Skeletal muscle satellite cell (primary cell): ENCODE measurements at regions not wholly inside any gene's neighbourhood (a gene's known extent, or its start where the extent isn't known, plus 50 kb on each side); places are given as distances from the start of the nearest gene placed in this dataset.

Source experiments
- H3K27me3 ChIP-seq: 2 replicates; pipeline ENCODE4 v1.7.0; 2013; ENCODE audit warnings: low read length; ENCODE audit not compliant: control insufficient read depth, insufficient read depth
- H3K36me3 ChIP-seq: 2 replicates; pipeline ENCODE4 v1.7.0; 2013; ENCODE audit warnings: mild to moderate bottlenecking, control low read depth, low read length; ENCODE audit not compliant: insufficient read depth
- H3K4me1 ChIP-seq: 2 replicates; pipeline ENCODE4 v1.7.0; 2013; ENCODE audit warnings: low read length; ENCODE audit not compliant: control insufficient read depth, insufficient read depth
- H3K4me2 ChIP-seq: 2 replicates; pipeline ENCODE4 v1.7.0; 2013; ENCODE audit warnings: mild to moderate bottlenecking, low read length
- H3K4me3 ChIP-seq: 2 replicates; pipeline ENCODE4 v1.7.0; 2013; ENCODE audit warnings: low read length
- H3K9ac ChIP-seq: 2 replicates; pipeline ENCODE4 v1.7.0; 2013; ENCODE audit warnings: mild to moderate bottlenecking, low read depth, low read length, moderate library complexity
- H3K9me3 ChIP-seq: replicated peaks from 2 replicates; pipeline ENCODE4 v1.7.0; 2013; ENCODE audit warnings: mild to moderate bottlenecking, control low read depth, low read length

DNA sequence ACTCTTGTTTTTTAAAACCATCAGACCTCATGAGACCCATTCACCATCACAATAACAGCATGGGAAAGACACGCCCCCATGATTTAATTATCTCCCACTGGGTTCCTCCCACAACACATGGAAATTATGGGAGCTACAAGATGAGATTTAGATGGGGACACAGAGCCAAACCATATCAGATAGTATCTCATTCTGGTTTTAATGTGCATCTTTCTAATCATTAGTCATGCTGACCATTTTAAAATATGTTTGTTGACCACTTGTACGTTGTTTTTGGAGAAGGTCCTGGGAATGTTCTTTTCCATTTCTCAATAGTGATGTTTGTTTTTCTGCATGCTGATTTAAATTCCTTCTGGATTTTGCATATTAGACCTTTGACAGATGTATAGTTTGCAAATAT, 119.0 kb downstream of the RTL3 start:
- Histone ChIP-seq H3K4me2 (no peak overlapping the region), H3K4me1 (no peaks in the 10 kb centered on the region)

DNA sequence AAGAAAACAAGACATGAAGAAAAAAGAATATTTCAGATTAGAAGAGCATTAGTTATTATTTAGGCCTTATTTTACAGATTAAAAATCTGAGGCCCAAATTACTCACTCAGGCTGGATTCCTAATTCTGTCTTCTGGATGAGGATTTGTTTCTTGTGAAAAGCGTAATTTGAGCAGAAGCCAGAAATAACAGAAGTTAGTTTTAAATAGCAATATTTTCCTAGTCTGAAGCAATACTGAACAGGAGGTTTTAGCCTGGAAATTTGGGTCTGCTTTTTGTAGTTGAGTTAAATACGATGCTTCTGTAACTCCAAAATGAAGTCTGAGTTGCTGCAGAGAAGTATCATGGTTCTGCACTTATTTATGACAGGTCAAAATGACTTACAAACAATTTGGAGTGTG, 124.9 kb downstream of the RTL3 start:
- Histone ChIP-seq H3K9me3 (no peaks in the 10 kb centered on the region), H3K4me2 (no peak overlapping the region), H3K27me3 (no peaks in the 10 kb centered on the region), H3K4me1 (no peaks in the 10 kb centered on the region), H3K4me3 (no peak overlapping the region), H3K9ac (no peak overlapping the region), H3K36me3 (no peaks in the 10 kb centered on the region)

More for the DNA sequence above, 119.0 kb downstream of the RTL3 start:
- H3K9me3 ChIP-seq, result no peaks in the 10 kb centered on the region
- H3K27me3 ChIP-seq, result no peaks in the 10 kb centered on the region
- no peaks in the 10 kb centered on the region for H3K36me3 ChIP-seq
- H3K4me3 ChIP-seq, result no peak overlapping the region
- no peak overlapping the region for H3K9ac ChIP-seq

DNA sequence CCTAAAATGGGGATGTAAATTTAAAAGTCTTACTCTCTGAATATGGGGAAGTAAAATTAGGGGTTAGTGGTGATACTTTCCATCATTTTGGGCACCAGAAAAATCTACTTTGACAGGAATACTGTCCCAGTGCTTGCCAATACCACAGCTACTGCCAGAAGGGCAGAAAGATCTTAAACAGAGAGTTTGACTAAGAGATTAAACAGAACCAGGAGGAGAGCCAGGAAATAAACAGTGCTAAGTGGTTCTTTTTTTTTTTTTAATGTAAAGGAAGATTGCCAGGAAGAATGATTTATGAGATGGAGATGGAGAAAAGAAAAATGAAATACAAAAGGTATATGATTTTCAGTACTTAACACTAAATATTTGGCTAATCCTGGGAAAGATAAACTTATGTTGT, 126.8 kb downstream of the RTL3 start:
- Histone ChIP-seq H3K4me1 (peaks cover 8% of the 10 kb centered on the region), H3K36me3 (no peaks in the 10 kb centered on the region), H3K9ac (no peak overlapping the region), H3K27me3 (no peaks in the 10 kb centered on the region), H3K4me2 (no peak overlapping the region), H3K4me3 (no peak overlapping the region), H3K9me3 (no peaks in the 10 kb centered on the region)

DNA sequence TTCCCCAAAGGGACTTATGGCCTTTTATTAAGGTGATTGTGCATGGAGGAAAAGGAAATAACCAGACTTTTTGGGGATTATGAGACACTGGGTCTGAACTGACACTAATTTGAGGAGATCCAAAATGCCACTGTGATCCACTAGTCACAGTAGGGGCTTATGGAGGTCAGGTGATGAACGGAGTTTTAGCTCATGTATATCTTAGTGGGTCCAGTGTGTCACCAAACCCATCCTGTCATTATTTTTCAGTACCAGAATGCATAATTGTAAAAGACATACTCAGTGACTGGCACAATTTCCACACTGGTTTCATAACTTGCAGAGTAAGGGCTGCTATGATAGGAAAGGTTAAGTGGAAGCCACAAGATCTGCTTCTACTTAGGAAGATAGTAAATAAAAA, 131.3 kb downstream of the RTL3 start:
- Histone ChIP-seq H3K9ac (no peak overlapping the region), H3K9me3 (no peaks in the 10 kb centered on the region), H3K4me2 (peak overlapping the region; percentile 16), H3K36me3 (no peaks in the 10 kb centered on the region), H3K4me3 (no peak overlapping the region), H3K27me3 (no peaks in the 10 kb centered on the region), H3K4me1 (peaks cover 8% of the 10 kb centered on the region)

DNA sequence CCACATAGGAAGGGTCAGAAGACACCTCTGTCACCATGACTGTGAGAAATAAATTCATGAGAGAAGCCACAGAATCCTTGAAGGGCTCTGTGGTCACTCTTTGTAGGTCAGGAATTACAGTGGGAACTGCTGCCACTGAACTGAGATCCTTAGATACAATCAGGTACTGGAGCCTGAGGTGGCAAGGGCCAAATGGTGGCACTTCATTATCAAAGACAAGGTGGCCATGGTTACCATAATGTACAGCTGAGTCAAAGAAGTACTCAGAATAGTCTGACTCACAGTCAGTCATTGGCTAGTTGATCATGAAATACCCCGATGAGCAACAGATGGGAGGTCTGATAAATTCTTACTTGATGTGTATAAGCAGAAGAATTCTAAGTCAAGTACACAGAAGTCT, 131.9 kb downstream of the RTL3 start:
- Histone ChIP-seq H3K4me1 (peaks cover 8% of the 10 kb centered on the region), H3K27me3 (no peaks in the 10 kb centered on the region), H3K9ac (no peak overlapping the region), H3K36me3 (no peaks in the 10 kb centered on the region), H3K9me3 (no peaks in the 10 kb centered on the region), H3K4me2 (no peak overlapping the region), H3K4me3 (no peak overlapping the region)

DNA sequence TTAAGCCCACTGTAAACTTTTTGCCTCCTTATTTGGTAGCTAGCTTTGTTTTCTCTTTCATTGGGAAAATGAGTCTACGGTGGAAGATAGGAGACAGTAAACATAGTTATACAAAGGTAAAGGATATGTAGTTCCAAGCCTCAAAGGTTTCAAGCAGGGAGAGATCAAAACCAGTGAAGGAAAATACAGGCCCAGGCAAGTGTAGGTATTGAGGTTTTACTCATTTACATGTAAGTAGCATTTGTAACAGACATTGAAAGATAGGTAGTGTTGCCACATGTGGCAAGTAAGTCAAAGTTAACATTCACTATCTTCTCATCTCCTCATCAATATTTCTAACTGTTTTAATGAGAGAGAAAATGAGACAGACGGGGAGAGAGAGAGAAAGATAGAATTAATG, 136.5 kb downstream of the RTL3 start:
- Histone ChIP-seq H3K36me3 (no peaks in the 10 kb centered on the region), H3K9me3 (no peaks in the 10 kb centered on the region), H3K4me2 (no peak overlapping the region), H3K4me3 (no peak overlapping the region), H3K27me3 (no peaks in the 10 kb centered on the region), H3K9ac (no peak overlapping the region), H3K4me1 (peaks cover 1% of the 10 kb centered on the region)

DNA sequence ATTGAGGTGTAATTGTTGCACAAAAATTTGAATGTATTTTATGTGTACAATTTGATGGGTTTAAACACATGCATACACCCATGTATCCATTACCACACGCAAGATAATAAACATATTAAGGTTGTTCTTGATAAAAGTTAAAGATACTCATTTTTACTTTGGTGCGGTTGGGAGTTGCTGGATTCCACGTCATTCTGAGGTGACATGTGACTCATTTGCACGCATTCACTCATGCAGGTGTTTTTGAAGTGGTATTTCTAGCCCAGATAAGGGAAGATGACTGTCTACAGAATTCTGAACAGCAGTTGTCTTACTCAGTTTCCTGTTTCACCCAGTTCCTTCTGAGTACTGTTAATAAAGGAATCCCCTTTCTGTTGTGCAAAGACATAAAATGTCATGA, 142.0 kb downstream of the RTL3 start:
- H3K4me3 ChIP-seq, result no peak overlapping the region
- H3K4me1 ChIP-seq, result peaks cover 5% of the 10 kb centered on the region
- H3K36me3 ChIP-seq, result no peaks in the 10 kb centered on the region
- H3K4me2 ChIP-seq, result no peak overlapping the region
- H3K9ac ChIP-seq, result no peak overlapping the region
- H3K27me3 ChIP-seq, result no peaks in the 10 kb centered on the region
- H3K9me3 ChIP-seq, result no peaks in the 10 kb centered on the region

DNA sequence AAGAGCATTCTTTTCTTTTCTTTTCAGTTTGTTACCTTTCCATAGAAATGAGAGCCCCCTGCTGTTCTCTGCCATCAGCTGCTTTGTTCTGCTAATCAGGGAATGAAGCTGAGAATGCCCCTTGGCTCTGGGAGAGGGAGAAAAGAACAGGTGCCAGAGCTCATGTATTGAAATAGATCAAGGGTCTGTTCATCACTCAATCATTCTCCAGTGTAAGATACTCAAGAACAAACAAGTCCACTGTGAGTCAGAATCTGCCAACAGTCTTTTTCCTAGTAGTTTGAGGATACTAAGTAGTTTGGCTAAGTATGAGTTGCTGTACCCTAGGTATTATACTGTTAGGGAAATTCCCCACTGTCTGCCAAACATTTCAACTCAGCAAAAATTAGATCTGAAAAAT, 144.3 kb downstream of the RTL3 start:
- Histone ChIP-seq H3K4me1 (peaks cover 5% of the 10 kb centered on the region), H3K4me3 (no peak overlapping the region), H3K9me3 (no peaks in the 10 kb centered on the region), H3K4me2 (no peak overlapping the region), H3K27me3 (no peaks in the 10 kb centered on the region), H3K9ac (no peak overlapping the region), H3K36me3 (no peaks in the 10 kb centered on the region)

DNA sequence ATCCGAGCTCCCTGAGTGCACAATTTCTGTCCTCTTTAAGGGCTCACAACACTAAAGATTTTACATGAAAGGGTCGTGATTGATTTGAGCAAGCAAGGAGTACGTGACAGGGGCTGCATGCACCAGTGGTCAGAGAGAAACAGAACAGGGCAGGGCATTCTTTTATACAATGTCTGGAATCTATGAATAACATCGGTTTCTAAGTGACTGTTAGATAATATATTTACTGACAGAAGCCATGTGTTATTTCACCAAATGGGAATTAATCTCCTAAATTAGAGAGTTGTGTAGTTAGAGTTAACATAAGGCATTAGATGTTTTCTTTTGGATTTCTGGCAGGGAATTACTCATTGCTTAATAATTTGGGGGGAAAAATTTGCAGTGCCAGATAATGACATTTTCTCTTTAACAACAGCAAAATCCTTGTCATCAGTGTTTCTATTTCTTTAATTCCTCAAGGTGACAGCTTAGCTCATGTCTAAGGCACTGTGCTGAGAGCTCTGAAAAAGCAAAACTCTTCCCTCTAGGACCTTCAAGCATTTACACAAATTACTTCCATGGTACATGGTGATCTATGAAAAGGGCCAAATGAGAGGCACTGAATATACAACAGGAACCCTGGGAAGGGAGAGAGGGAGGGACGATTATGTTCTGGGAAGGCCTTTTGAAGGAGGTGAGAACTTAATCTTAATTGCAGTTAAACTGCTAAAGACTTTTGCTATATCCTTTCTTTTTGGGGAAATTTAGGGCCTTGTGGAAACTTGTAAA, 145.0 kb downstream of the RTL3 start:
- peaks cover 5% of the 10 kb centered on the region for H3K4me1 ChIP-seq
- no peak overlapping the region for H3K4me2 ChIP-seq
- H3K9me3 ChIP-seq, result no peaks in the 10 kb centered on the region
- H3K9ac ChIP-seq, result no peak overlapping the region
- H3K4me3 ChIP-seq, result no peak overlapping the region
- H3K27me3 ChIP-seq, result no peaks in the 10 kb centered on the region
- H3K36me3 ChIP-seq, result no peaks in the 10 kb centered on the region

DNA sequence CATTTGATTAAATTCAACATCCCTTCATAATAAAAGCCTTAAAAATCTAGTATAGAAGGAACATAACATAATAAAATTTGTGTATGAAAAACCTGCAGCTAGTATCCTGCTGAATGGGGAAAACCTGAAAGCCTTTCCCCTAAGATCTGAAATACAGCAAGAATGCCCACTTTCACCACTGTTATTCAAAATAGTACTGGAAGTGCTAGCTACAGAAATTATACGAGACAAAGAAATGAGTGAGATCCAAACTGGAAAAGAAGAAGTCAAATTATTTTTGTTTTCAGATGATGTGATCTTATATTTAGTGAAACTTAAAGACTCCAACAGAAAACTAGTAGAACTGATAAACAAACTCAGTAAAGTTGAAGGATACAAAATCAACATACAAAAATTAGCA, 152.9 kb downstream of the RTL3 start:
- Histone ChIP-seq H3K27me3 (no peaks in the 10 kb centered on the region), H3K9ac (no peak overlapping the region), H3K36me3 (no peaks in the 10 kb centered on the region), H3K4me3 (no peak overlapping the region), H3K9me3 (no peaks in the 10 kb centered on the region), H3K4me1 (no peaks in the 10 kb centered on the region), H3K4me2 (no peak overlapping the region)

DNA sequence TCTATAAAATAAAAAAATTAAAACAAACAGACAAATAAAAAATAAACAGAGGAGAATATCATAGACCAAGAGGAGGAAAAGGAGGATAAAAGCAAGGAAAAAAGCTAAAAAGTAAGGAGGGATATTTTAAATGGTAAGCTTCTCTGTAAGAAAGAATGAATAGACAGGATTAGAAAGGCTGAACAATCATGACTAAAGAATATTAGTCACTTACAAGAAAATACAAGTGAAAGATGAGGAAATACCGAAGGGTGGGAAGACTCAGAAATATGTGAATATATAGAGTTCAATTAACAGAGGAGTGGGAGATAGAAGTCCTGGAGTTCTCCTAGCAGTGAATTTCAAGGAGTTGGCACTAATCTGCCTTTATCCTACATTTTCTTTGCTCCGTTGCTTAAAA, 162.6 kb downstream of the RTL3 start:
- no peaks in the 10 kb centered on the region for H3K9me3 ChIP-seq
- H3K4me3 ChIP-seq, result no peak overlapping the region
- H3K4me1 ChIP-seq, result no peaks in the 10 kb centered on the region
- H3K9ac ChIP-seq, result no peak overlapping the region
- no peaks in the 10 kb centered on the region for H3K36me3 ChIP-seq
- H3K4me2 ChIP-seq, result no peak overlapping the region
- no peaks in the 10 kb centered on the region for H3K27me3 ChIP-seq

DNA sequence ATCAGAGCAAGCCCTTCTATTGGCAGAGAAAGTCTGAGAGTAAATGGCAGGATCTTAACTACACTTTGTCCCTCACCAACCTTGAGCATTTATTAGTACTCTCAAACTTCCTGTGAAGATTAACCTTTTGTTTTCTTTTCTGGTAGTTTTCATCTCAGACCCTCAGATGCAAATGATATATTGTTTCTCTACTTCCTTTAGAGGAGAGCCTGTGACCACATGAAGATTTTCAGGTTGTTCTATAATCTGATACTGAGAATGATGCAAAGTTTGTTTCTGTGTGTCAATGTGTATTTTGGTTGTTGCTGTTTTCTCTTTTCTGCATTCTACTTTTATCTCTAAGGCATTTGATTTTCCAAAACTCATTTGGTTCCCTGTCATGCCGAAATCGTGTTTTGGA, 165.8 kb upstream of the CYSLTR1 start:
- Histone ChIP-seq H3K36me3 (no peaks in the 10 kb centered on the region), H3K4me1 (no peaks in the 10 kb centered on the region), H3K4me2 (no peak overlapping the region), H3K27me3 (no peaks in the 10 kb centered on the region), H3K4me3 (no peak overlapping the region), H3K9ac (no peak overlapping the region), H3K9me3 (no peaks in the 10 kb centered on the region)
